ENCODE measurements at regions not wholly inside any gene's neighbourhood (a gene's known extent, or its start where the extent isn't known, plus 50 kb on each side); places are given as distances from the start of the nearest gene placed in this dataset.

DNA sequence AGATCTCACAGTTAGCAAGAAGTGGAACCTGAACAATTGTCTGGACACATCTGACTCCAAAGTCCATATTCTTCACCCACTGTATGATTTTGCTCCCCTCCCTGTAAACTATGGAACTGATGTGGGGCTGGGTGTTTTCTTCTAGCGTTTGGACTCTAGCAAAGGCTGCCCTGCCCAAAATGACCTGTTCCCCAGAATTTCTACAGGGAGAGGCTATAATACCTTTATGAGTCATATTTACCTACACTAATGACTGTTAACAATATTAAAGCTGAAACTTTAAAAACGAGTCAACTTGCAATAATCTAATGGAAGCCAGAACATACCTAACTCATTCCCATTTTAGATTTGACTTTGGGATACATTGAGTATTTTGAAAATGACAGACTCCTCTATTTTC is 531.2 kb upstream of the CFAP20DC start:
- TF ChIP-seq CTCF (IDR thresholded peaks at IDR 0.05) (no peak), POLR2A (IDR thresholded peaks at IDR 0.05) (no peak)
